ENCODE measurements at regions not wholly inside any gene's neighbourhood (a gene's known extent, or its start where the extent isn't known, plus 50 kb on each side); places are given as distances from the start of the nearest gene placed in this dataset.

- CTCF ChIA-PET = no interaction called here
- DNase-seq = no peak
- Mint-ChIP-seq H3K27me3 (no peaks in the 10 kb centered on the region), H3K36me3 (no peaks in the 10 kb centered on the region), H3K4me3 (no peak overlapping the region), H3K4me1 (no peaks in the 10 kb centered on the region), H3K27ac (no peak overlapping the region), H3K9me3 (peaks cover 8% of the 10 kb centered on the region)
Measured at GRCh38 chr2:77954931-77955330, 432.8 kb upstream of the LRRTM4 start.

- CTCF ChIA-PET = no interaction called here
- H3K9me3 Mint-ChIP-seq = peaks cover 20% of the 10 kb centered on the region
- no peak for DNase-seq
- no peaks in the 10 kb centered on the region for H3K36me3 Mint-ChIP-seq
- H3K27ac Mint-ChIP-seq = no peak overlapping the region
- H3K27me3 Mint-ChIP-seq = no peaks in the 10 kb centered on the region
- H3K4me1 Mint-ChIP-seq = no peaks in the 10 kb centered on the region
- no peak overlapping the region for H3K4me3 Mint-ChIP-seq
Measured at GRCh38 chr2:77962943-77963342, 440.8 kb upstream of the LRRTM4 start.

- Mint-ChIP-seq H3K4me3 (no peak overlapping the region), H3K27me3 (no peaks in the 10 kb centered on the region), H3K27ac (no peak overlapping the region), H3K4me1 (no peaks in the 10 kb centered on the region), H3K9me3 (peaks cover 23% of the 10 kb centered on the region), H3K36me3 (no peaks in the 10 kb centered on the region)
- DNase-seq = no peak
- CTCF ChIA-PET = no interaction called here
Measured at GRCh38 chr2:77977471-77978063, 455.4 kb upstream of the LRRTM4 start.

GRCh38 chr2:77995161-77995560 lies 473.0 kb upstream of the LRRTM4 start:
- no peaks in the 10 kb centered on the region for H3K36me3 Mint-ChIP-seq
- no peak overlapping the region for H3K4me3 Mint-ChIP-seq
- no peak for DNase-seq
- CTCF ChIA-PET = no interaction called here
- H3K9me3 Mint-ChIP-seq = peaks cover 4% of the 10 kb centered on the region
- no peaks in the 10 kb centered on the region for H3K4me1 Mint-ChIP-seq
- no peaks in the 10 kb centered on the region for H3K27me3 Mint-ChIP-seq
- no peak overlapping the region for H3K27ac Mint-ChIP-seq

- Mint-ChIP-seq H3K4me3 (no peak overlapping the region), H3K9me3 (peaks cover 4% of the 10 kb centered on the region), H3K27ac (no peak overlapping the region), H3K4me1 (no peaks in the 10 kb centered on the region), H3K27me3 (no peaks in the 10 kb centered on the region), H3K36me3 (no peaks in the 10 kb centered on the region)
- no peak for DNase-seq
- CTCF ChIA-PET = no interaction called here
Measured at GRCh38 chr2:77999376-77999775, 477.2 kb upstream of the LRRTM4 start.

GRCh38 chr2:78009289-78009688 lies 487.1 kb upstream of the LRRTM4 start:
- Mint-ChIP-seq H3K9me3 (peaks cover 10% of the 10 kb centered on the region), H3K27me3 (no peaks in the 10 kb centered on the region), H3K27ac (no peak overlapping the region), H3K36me3 (no peaks in the 10 kb centered on the region), H3K4me1 (no peaks in the 10 kb centered on the region), H3K4me3 (no peak overlapping the region)
- CTCF ChIA-PET = no interaction called here
- DNase-seq = no peak

GRCh38 chr2:78011251-78011650 lies 489.1 kb upstream of the LRRTM4 start:
- peaks cover 6% of the 10 kb centered on the region for H3K9me3 Mint-ChIP-seq
- no peaks in the 10 kb centered on the region for H3K4me1 Mint-ChIP-seq
- no peaks in the 10 kb centered on the region for H3K36me3 Mint-ChIP-seq
- H3K4me3 Mint-ChIP-seq = no peak overlapping the region
- no peak overlapping the region for H3K27ac Mint-ChIP-seq
- no peaks in the 10 kb centered on the region for H3K27me3 Mint-ChIP-seq
- DNase-seq = no peak
- CTCF ChIA-PET = no interaction called here

- CTCF ChIA-PET = no interaction called here
- H3K36me3 Mint-ChIP-seq = no peaks in the 10 kb centered on the region
- no peak overlapping the region for H3K4me3 Mint-ChIP-seq
- no peak overlapping the region for H3K27ac Mint-ChIP-seq
- no peak for DNase-seq
- H3K9me3 Mint-ChIP-seq = peaks cover 1% of the 10 kb centered on the region
- no peaks in the 10 kb centered on the region for H3K4me1 Mint-ChIP-seq
- H3K27me3 Mint-ChIP-seq = no peaks in the 10 kb centered on the region
Measured at GRCh38 chr2:78020491-78020890, 498.3 kb upstream of the LRRTM4 start.

GRCh38 chr2:78023356-78023755 lies 501.2 kb upstream of the LRRTM4 start:
- Mint-ChIP-seq H3K36me3 (no peaks in the 10 kb centered on the region), H3K4me3 (no peak overlapping the region), H3K27ac (no peak overlapping the region), H3K9me3 (peaks cover under 1% of the 10 kb centered on the region), H3K4me1 (no peaks in the 10 kb centered on the region), H3K27me3 (no peaks in the 10 kb centered on the region)
- DNase-seq = no peak
- CTCF ChIA-PET = no interaction called here

- Mint-ChIP-seq H3K27me3 (no peaks in the 10 kb centered on the region), H3K36me3 (no peaks in the 10 kb centered on the region), H3K4me3 (no peak overlapping the region), H3K9me3 (peaks cover 9% of the 10 kb centered on the region), H3K4me1 (no peaks in the 10 kb centered on the region), H3K27ac (no peak overlapping the region)
- DNase-seq = no peak
- CTCF ChIA-PET = no interaction called here
Measured at GRCh38 chr2:78024996-78025395, 502.8 kb upstream of the LRRTM4 start.

- no peaks in the 10 kb centered on the region for H3K36me3 Mint-ChIP-seq
- CTCF ChIA-PET = no interaction called here
- no peaks in the 10 kb centered on the region for H3K4me1 Mint-ChIP-seq
- H3K9me3 Mint-ChIP-seq = peaks cover 16% of the 10 kb centered on the region
- no peaks in the 10 kb centered on the region for H3K27me3 Mint-ChIP-seq
- no peak overlapping the region for H3K4me3 Mint-ChIP-seq
- H3K27ac Mint-ChIP-seq = no peak overlapping the region
- no peak for DNase-seq
Measured at GRCh38 chr2:78029392-78029995, 507.3 kb upstream of the LRRTM4 start.

GRCh38 chr2:78034706-78035105 lies 512.5 kb upstream of the LRRTM4 start:
- DNase-seq = no peak
- no peaks in the 10 kb centered on the region for H3K36me3 Mint-ChIP-seq
- H3K4me1 Mint-ChIP-seq = no peaks in the 10 kb centered on the region
- CTCF ChIA-PET = no interaction called here
- H3K9me3 Mint-ChIP-seq = peaks cover 11% of the 10 kb centered on the region
- H3K27ac Mint-ChIP-seq = no peak overlapping the region
- H3K27me3 Mint-ChIP-seq = no peaks in the 10 kb centered on the region
- H3K4me3 Mint-ChIP-seq = no peak overlapping the region

- no peaks in the 10 kb centered on the region for H3K27me3 Mint-ChIP-seq
- peaks cover 10% of the 10 kb centered on the region for H3K9me3 Mint-ChIP-seq
- no peak overlapping the region for H3K4me3 Mint-ChIP-seq
- no peaks in the 10 kb centered on the region for H3K4me1 Mint-ChIP-seq
- H3K27ac Mint-ChIP-seq = no peak overlapping the region
- CTCF ChIA-PET = no interaction called here
- no peaks in the 10 kb centered on the region for H3K36me3 Mint-ChIP-seq
- DNase-seq = no peak
Measured at GRCh38 chr2:78035804-78036203, 513.6 kb upstream of the LRRTM4 start.

GRCh38 chr2:78051480-78051879 lies 529.3 kb upstream of the LRRTM4 start:
- CTCF ChIA-PET = no interaction called here

GRCh38 chr2:78056976-78057375 lies 534.8 kb upstream of the LRRTM4 start:
- no peak overlapping the region for H3K27ac Mint-ChIP-seq
- no peaks in the 10 kb centered on the region for H3K4me1 Mint-ChIP-seq
- peaks cover 28% of the 10 kb centered on the region for H3K9me3 Mint-ChIP-seq
- CTCF ChIA-PET = no interaction called here
- H3K27me3 Mint-ChIP-seq = no peaks in the 10 kb centered on the region
- H3K4me3 Mint-ChIP-seq = no peak overlapping the region
- H3K36me3 Mint-ChIP-seq = no peaks in the 10 kb centered on the region
- DNase-seq = no peak

More at GRCh38 chr2:78051480-78051879, 529.3 kb upstream of the LRRTM4 start:
- no peaks in the 10 kb centered on the region for H3K27me3 Mint-ChIP-seq
- no peak overlapping the region for H3K27ac Mint-ChIP-seq
- no peak for DNase-seq
- H3K36me3 Mint-ChIP-seq = no peaks in the 10 kb centered on the region
- H3K9me3 Mint-ChIP-seq = peaks cover 57% of the 10 kb centered on the region
- H3K4me3 Mint-ChIP-seq = no peak overlapping the region
- no peaks in the 10 kb centered on the region for H3K4me1 Mint-ChIP-seq

- CTCF ChIA-PET = no interaction called here
- Mint-ChIP-seq H3K9me3 (peaks cover 14% of the 10 kb centered on the region), H3K4me3 (no peak overlapping the region), H3K4me1 (no peaks in the 10 kb centered on the region), H3K27me3 (no peaks in the 10 kb centered on the region), H3K27ac (no peak overlapping the region), H3K36me3 (no peaks in the 10 kb centered on the region)
- DNase-seq = no peak
Measured at GRCh38 chr2:78061301-78061700, 539.1 kb upstream of the LRRTM4 start.

Data from activated naive CD4-positive, alpha-beta T cell treated with anti-CD3 and anti-CD28 coated beads, Interleukin-2, amount 10 ng/mL, durations not matched to agents 7 days and 5 days (primary cell).